Fibroblast of lung (primary cell): ENCODE measurements at regions not wholly inside any gene's neighbourhood (a gene's known extent, or its start where the extent isn't known, plus 50 kb on each side); places are given as distances from the start of the nearest gene placed in this dataset.

Experiments
- DNase-seq, 2 donors: peaks; one replicate each; pipeline versions ENCODE4 v3.0.0 to v3.0.0-alpha.2; 2010; ENCODE audit warnings: low read depth in 2 of 2
- H2AFZ ChIP-seq: 2 replicates; pipeline ENCODE4 v1.5.1; 2012; ENCODE audit warnings: low read length, control low read depth, inconsistent platforms
- H3K27ac ChIP-seq: 2 replicates; pipeline ENCODE4 v1.5.1; 2011; ENCODE audit warnings: low read length, control low read depth; ENCODE audit not compliant: insufficient read depth
- H3K27me3 ChIP-seq: 2 replicates; pipeline ENCODE4 v1.5.1; 2011; ENCODE audit warnings: mild to moderate bottlenecking, low read length; ENCODE audit not compliant: control insufficient read depth, insufficient read depth
- H3K36me3 ChIP-seq: 2 replicates; pipeline ENCODE4 v1.5.1; 2011; ENCODE audit warnings: low read length; ENCODE audit not compliant: control insufficient read depth, insufficient read depth
- H3K4me1 ChIP-seq: 2 replicates; pipeline ENCODE4 v1.5.1; 2011; ENCODE audit warnings: low read length; ENCODE audit not compliant: control insufficient read depth, insufficient read depth; ENCODE audit errors: extremely low read depth
- H3K4me2 ChIP-seq: 2 replicates; pipeline ENCODE4 v1.5.1; 2011; ENCODE audit warnings: low read length, control low read depth; ENCODE audit not compliant: insufficient read depth; ENCODE audit errors: extremely low read depth
- H3K4me3 ChIP-seq, 4 experiments: fragments of 200-600 bp in 1 of 4; sonication (generic) in 1 of 4; replicated peaks in 1 of 4; 2 replicates each; pipeline ENCODE4 v1.5.1; 2011 to 2016; ENCODE audit warnings: low read length in 4 of 4, low read depth in 3 of 4, mild to moderate bottlenecking in 3 of 4, control low read depth in 2 of 4, inconsistent platforms in 1 of 4, mixed read lengths in 1 of 4; ENCODE audit not compliant: insufficient read depth in 1 of 4; ENCODE audit errors: control extremely low read depth in 1 of 4
- H3K79me2 ChIP-seq: 2 replicates; pipeline ENCODE4 v1.5.1; 2012; ENCODE audit warnings: mild to moderate bottlenecking, low read length, inconsistent platforms; ENCODE audit not compliant: control insufficient read depth, insufficient read depth
- H3K9ac ChIP-seq: 2 replicates; pipeline ENCODE4 v1.5.1; 2011; ENCODE audit warnings: mild to moderate bottlenecking, low read length, control low read depth; ENCODE audit not compliant: insufficient read depth
- H3K9me3 ChIP-seq: 2 replicates; pipeline ENCODE4 v1.5.1; 2012; ENCODE audit warnings: low read depth, low read length; ENCODE audit not compliant: control insufficient read depth, insufficient read depth
- H4K20me1 ChIP-seq: 2 replicates; pipeline ENCODE4 v1.5.1; 2011; ENCODE audit warnings: low read length; ENCODE audit not compliant: control insufficient read depth, insufficient read depth; ENCODE audit errors: extremely low read depth
- CTCF ChIP-seq, 2 donors: IDR thresholded peaks in 1 of 2; conservative IDR thresholded peaks in 1 of 2; 1 replicate in 1 of 2; 2 replicates in 1 of 2; pipeline ENCODE4 v1.5.1; 2011 to 2012; ENCODE audit warnings: low read length in 2 of 2, control low read depth in 1 of 2, inconsistent platforms in 1 of 2, low read depth in 1 of 2, mild to moderate bottlenecking in 1 of 2
- EZH2 ChIP-seq: IDR thresholded peaks from 2 replicates; pipeline ENCODE4 v1.5.1; 2012; ENCODE audit warnings: low read length, control low read depth, mild to moderate bottlenecking; ENCODE audit errors: missing control alignments

GRCh38 chrX:20596856-20597255 lies 330.1 kb upstream of the RPS6KA3 start:
- Histone ChIP-seq H3K36me3 (no peaks in the 10 kb centered on the region), H3K79me2 (no peaks in the 10 kb centered on the region), H3K4me3 (no peak overlapping the region), H2AFZ (no peak overlapping the region), H3K4me2 (no peak overlapping the region), H4K20me1 (no peaks in the 10 kb centered on the region), H3K27ac (no peak overlapping the region), H3K27me3 (no peaks in the 10 kb centered on the region), H3K9ac (no peak overlapping the region), H3K4me1 (no peaks in the 10 kb centered on the region), H3K9me3 (no peaks in the 10 kb centered on the region)
- DNase-seq: no peak
- TF ChIP-seq CTCF (conservative IDR thresholded peaks at IDR 0.05 in 1 of 2, IDR thresholded peaks at IDR 0.05 in 1 of 2; ENCODE audit: low read depth in 1 of 2, low read length in 2 of 2): no peak

- peak; percentile 44 to 54 for DNase-seq
- no peak overlapping the region for H3K4me3 ChIP-seq
- TF ChIP-seq EZH2: no peak
- no peak for TF ChIP-seq CTCF (conservative IDR thresholded peaks at IDR 0.05 in 1 of 2, IDR thresholded peaks at IDR 0.05 in 1 of 2; ENCODE audit: low read depth in 1 of 2, low read length in 2 of 2)
- no peaks in the 10 kb centered on the region for H3K79me2 ChIP-seq
- H3K9me3 ChIP-seq: no peaks in the 10 kb centered on the region
- no peak overlapping the region for H3K4me2 ChIP-seq
- H3K9ac ChIP-seq: no peak overlapping the region
- H4K20me1 ChIP-seq: no peaks in the 10 kb centered on the region
- no peaks in the 10 kb centered on the region for H3K36me3 ChIP-seq
- no peaks in the 10 kb centered on the region for H3K4me1 ChIP-seq
- H3K27ac ChIP-seq: no peak overlapping the region
- no peak overlapping the region for H2AFZ ChIP-seq
- no peaks in the 10 kb centered on the region for H3K27me3 ChIP-seq
These were observed 329.3 kb upstream of the RPS6KA3 start for GRCh38 chrX:20595928-20596575.

- H3K27me3 ChIP-seq: no peaks in the 10 kb centered on the region
- TF ChIP-seq EZH2 (no peak), CTCF (conservative IDR thresholded peaks at IDR 0.05 in 1 of 2, IDR thresholded peaks at IDR 0.05 in 1 of 2; ENCODE audit: low read depth in 1 of 2, low read length in 2 of 2) (peak in 1 of 2 donors; percentile 37)
- no peaks in the 10 kb centered on the region for H3K36me3 ChIP-seq
- H3K9ac ChIP-seq: no peak overlapping the region
- H2AFZ ChIP-seq: no peak overlapping the region
- DNase-seq: peak; percentile 0 to 34
- no peaks in the 10 kb centered on the region for H3K9me3 ChIP-seq
- H3K4me3 ChIP-seq: no peak overlapping the region
- no peak overlapping the region for H3K4me2 ChIP-seq
- H4K20me1 ChIP-seq: no peaks in the 10 kb centered on the region
- no peaks in the 10 kb centered on the region for H3K4me1 ChIP-seq
- no peaks in the 10 kb centered on the region for H3K79me2 ChIP-seq
- H3K27ac ChIP-seq: no peak overlapping the region
These were observed 328.3 kb upstream of the RPS6KA3 start for GRCh38 chrX:20594985-20595384.
